ENCODE measurements at regions not wholly inside any gene's neighbourhood (a gene's known extent, or its start where the extent isn't known, plus 50 kb on each side); places are given as distances from the start of the nearest gene placed in this dataset.

GRCh38 chr4:38463268-38463958 lies 200.6 kb upstream of the KLF3 start:
- ChIA-PET CTCF (ENCODE audit: low intra/inter-chr PET ratio) (no interaction called here), POLR2A (interaction anchor here (0.6 kb wide), 1 partner anchor 159 kb away, joined by 3 read pairs; no protein-coding TSS in a partner anchor)
- H3K4me1 ChIP-seq (replicated peaks in 1 of 2; ENCODE audit: control insufficient read depth in 2 of 2, insufficient read depth in 2 of 2, low read length in 2 of 2): peaks cover 4 to 35% of the 10 kb centered on the region in 2 experiments; a peak in 4 of 5 replicates
- no peaks in the 10 kb centered on the region for H3K9me1 ChIP-seq (ENCODE audit: control insufficient read depth, insufficient read depth, low read length)
- no peak overlapping the region for H3K9ac ChIP-seq (ENCODE audit: insufficient read depth in 1 of 2, low read depth in 2 of 2, low read length in 2 of 2)
- H3K9me3 ChIP-seq (replicated peaks; ENCODE audit: control insufficient read depth, insufficient read depth, low read depth, low read length): peaks cover 10% of the 10 kb centered on the region
- peak; percentile 71 for FAIRE-seq
- H3K4me2 ChIP-seq (ENCODE audit: insufficient read depth, low read length): no peak overlapping the region
- H3K4me3 ChIP-seq: no peak overlapping the region
- H3K36me3 ChIP-seq (ENCODE audit: control insufficient read depth, insufficient read depth, low read length): no peaks in the 10 kb centered on the region
- no peaks in the 10 kb centered on the region for H3K79me2 ChIP-seq (ENCODE audit: control insufficient read depth, insufficient read depth, low read length)
- H3K27me3 ChIP-seq (ENCODE audit: control insufficient read depth in 2 of 2, insufficient read depth in 2 of 2, low read length in 2 of 2): no peaks in the 10 kb centered on the region
- in situ Hi-C loops (cut with MboI) (no loop called here), intact Hi-C loops (cut with micrococcal nuclease) (loop anchor here (10.0 kb wide), 1 partner anchor 139 kb away; no protein-coding TSS in a partner anchor)
- peak; percentile 40 to 76 (median 46) for DNase-seq (ENCODE audit: extremely low read depth in 1 of 4, low spot score in 3 of 4)
- no peaks in the 10 kb centered on the region for H4K20me1 ChIP-seq (replicated peaks; ENCODE audit: control insufficient read depth, insufficient read depth, low read length)
- WGBS (ENCODE audit: insufficient coverage, low coverage, missing lambda C conversion rate): 23% methylated on average over 6 of the region's 6 CpGs
- H2AFZ ChIP-seq (ENCODE audit: low read depth, low read length): no peak overlapping the region
- BruUV-seq (replicated peaks): no TSS peak
- peak; percentile 83 for ATAC-seq
- H3K27ac ChIP-seq (ENCODE audit: extremely low read depth, low read depth, low read length): no peak overlapping the region
- TF ChIP-seq SMAD3 (CRISPR knock-in tag; conservative IDR thresholded peaks at IDR 0.05) (no peak), BRCA1 (IDR thresholded peaks at IDR 0.05) (no peak), BRCA1 (CRISPR knock-in tag; IDR thresholded peaks at IDR 0.05) (no peak), ZNF766 (CRISPR knock-in tag; conservative IDR thresholded peaks at IDR 0.05) (no peak), SRSF7 (optimal IDR thresholded peaks at IDR 0.05; ENCODE audit: low read depth, low read length) (no peak), CHD2 (IDR thresholded peaks at IDR 0.05; ENCODE audit: low read depth, low read length) (no peak), MNT (conservative IDR thresholded peaks at IDR 0.05) (0 out of 4 replicates have a peak, but pooled peaks of 1 of the 2 experiments have one; percentile 21), MXD1 (CRISPR knock-in tag; IDR thresholded peaks at IDR 0.05; ENCODE audit: borderline replicate concordance, poor library complexity, severe bottlenecking) (no peak), KLF16 (IDR thresholded peaks at IDR 0.05) (peak; percentile 15; the same call in 1 of the 2 replicates), DMBX1 (CRISPR knock-in tag; IDR thresholded peaks at IDR 0.05; ENCODE audit: borderline replicate concordance) (no peak), SREBF1 (IDR thresholded peaks at IDR 0.05; ENCODE audit: borderline replicate concordance, low read depth, low read length) (no peak), HOXB6 (CRISPR knock-in tag; IDR thresholded peaks at IDR 0.05; ENCODE audit: borderline replicate concordance) (no peak), NFE2 (IDR thresholded peaks at IDR 0.05; ENCODE audit: low read depth) (0 out of 2 replicates have a peak, but pooled peaks have one; percentile 33), C11orf30 (IDR thresholded peaks at IDR 0.05; ENCODE audit: low read depth) (peak; percentile 40; the same call in 1 of the 2 replicates), CBFA2T2 (conservative IDR thresholded peaks at IDR 0.05) (peak; percentile 77), ARID1B (IDR thresholded peaks at IDR 0.05) (peak; percentile 91)
- TF ChIP-seq, protein P1, sequence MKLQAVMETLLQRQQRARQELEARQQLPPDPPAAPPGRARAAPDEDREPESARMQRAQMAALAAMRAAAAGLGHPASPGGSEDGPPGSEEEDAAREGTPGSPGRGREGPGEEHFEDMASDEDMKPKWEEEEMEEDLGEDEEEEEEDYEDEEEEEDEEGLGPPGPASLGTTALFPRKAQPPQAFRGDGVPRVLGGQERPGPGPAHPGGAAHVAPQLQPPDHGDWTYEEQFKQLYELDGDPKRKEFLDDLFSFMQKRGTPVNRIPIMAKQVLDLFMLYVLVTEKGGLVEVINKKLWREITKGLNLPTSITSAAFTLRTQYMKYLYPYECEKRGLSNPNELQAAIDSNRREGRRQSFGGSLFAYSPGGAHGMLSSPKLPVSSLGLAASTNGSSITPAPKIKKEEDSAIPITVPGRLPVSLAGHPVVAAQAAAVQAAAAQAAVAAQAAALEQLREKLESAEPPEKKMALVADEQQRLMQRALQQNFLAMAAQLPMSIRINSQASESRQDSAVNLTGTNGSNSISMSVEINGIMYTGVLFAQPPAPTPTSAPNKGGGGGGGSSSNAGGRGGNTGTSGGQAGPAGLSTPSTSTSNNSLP (IDR thresholded peaks at IDR 0.05; ENCODE audit: borderline replicate concordance, low read depth, low read length): 0 out of 2 replicates have a peak, but pooled peaks have one; percentile 14
- TF ChIP-seq, protein P2, sequence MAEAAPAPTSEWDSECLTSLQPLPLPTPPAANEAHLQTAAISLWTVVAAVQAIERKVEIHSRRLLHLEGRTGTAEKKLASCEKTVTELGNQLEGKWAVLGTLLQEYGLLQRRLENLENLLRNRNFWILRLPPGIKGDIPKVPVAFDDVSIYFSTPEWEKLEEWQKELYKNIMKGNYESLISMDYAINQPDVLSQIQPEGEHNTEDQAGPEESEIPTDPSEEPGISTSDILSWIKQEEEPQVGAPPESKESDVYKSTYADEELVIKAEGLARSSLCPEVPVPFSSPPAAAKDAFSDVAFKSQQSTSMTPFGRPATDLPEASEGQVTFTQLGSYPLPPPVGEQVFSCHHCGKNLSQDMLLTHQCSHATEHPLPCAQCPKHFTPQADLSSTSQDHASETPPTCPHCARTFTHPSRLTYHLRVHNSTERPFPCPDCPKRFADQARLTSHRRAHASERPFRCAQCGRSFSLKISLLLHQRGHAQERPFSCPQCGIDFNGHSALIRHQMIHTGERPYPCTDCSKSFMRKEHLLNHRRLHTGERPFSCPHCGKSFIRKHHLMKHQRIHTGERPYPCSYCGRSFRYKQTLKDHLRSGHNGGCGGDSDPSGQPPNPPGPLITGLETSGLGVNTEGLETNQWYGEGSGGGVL (CRISPR knock-in tag; IDR thresholded peaks at IDR 0.05): no peak

Data from K562 (cell line).